IgD-negative memory B cell (primary cell): ENCODE measurements at regions not wholly inside any gene's neighbourhood (a gene's known extent, or its start where the extent isn't known, plus 50 kb on each side); places are given as distances from the start of the nearest gene placed in this dataset.

Experiments used
- H3K27ac Mint-ChIP-seq, 3 donors: one replicate each; pipeline ENCODE4 v1.8.0; 2020 to 2022; ENCODE audit warnings: mild to moderate bottlenecking in 3 of 3, mixed read lengths in 3 of 3, moderate library complexity in 1 of 3
- H3K27me3 Mint-ChIP-seq: one replicate; pipeline ENCODE4 v1.8.0; 2021; ENCODE audit warnings: mixed read lengths
- H3K36me3 Mint-ChIP-seq: one replicate; pipeline ENCODE4 v1.8.0; 2020; ENCODE audit warnings: mild to moderate bottlenecking, mixed read lengths
- H3K4me1 Mint-ChIP-seq, 3 donors: one replicate each; pipeline ENCODE4 v1.8.0; 2020 to 2022; ENCODE audit warnings: mixed read lengths in 3 of 3, mild to moderate bottlenecking in 1 of 3
- H3K4me3 Mint-ChIP-seq, 4 donors: one replicate each; pipeline ENCODE4 v1.8.0; 2020 to 2022; ENCODE audit warnings: mild to moderate bottlenecking in 4 of 4, mixed read lengths in 4 of 4, moderate library complexity in 3 of 4
- H3K9me3 Mint-ChIP-seq, 3 donors: one replicate each; pipeline ENCODE4 v1.8.0; 2020 to 2021; ENCODE audit warnings: mixed read lengths in 3 of 3, mild to moderate bottlenecking in 1 of 3

GRCh38 chr5:31047621-31048020 lies 145.9 kb upstream of the CDH6 start:
- no peaks in the 10 kb centered on the region for H3K36me3 Mint-ChIP-seq
- H3K4me1 Mint-ChIP-seq, result no peaks in the 10 kb centered on the region
- H3K9me3 Mint-ChIP-seq, result peaks cover 2 to 16% (median 5%) of the 10 kb centered on the region in 3 donors
- no peak overlapping the region for H3K27ac Mint-ChIP-seq
- H3K4me3 Mint-ChIP-seq, result no peak overlapping the region
- H3K27me3 Mint-ChIP-seq, result no peaks in the 10 kb centered on the region

GRCh38 chr5:31047007-31047406 lies 146.5 kb upstream of the CDH6 start:
- no peaks in the 10 kb centered on the region for H3K27me3 Mint-ChIP-seq
- H3K9me3 Mint-ChIP-seq, result peaks cover 2 to 22% (median 5%) of the 10 kb centered on the region in 3 donors
- no peak overlapping the region for H3K27ac Mint-ChIP-seq
- H3K4me3 Mint-ChIP-seq, result no peak overlapping the region
- no peaks in the 10 kb centered on the region for H3K36me3 Mint-ChIP-seq
- no peaks in the 10 kb centered on the region for H3K4me1 Mint-ChIP-seq

GRCh38 chr5:31036411-31036810 lies 157.1 kb upstream of the CDH6 start:
- Mint-ChIP-seq H3K27ac (no peak overlapping the region), H3K36me3 (no peaks in the 10 kb centered on the region), H3K4me3 (no peak overlapping the region), H3K9me3 (peaks cover 0 to 21% (median 11%) of the 10 kb centered on the region in 3 donors), H3K27me3 (no peaks in the 10 kb centered on the region), H3K4me1 (no peaks in the 10 kb centered on the region)

- H3K4me1 Mint-ChIP-seq, result no peaks in the 10 kb centered on the region
Observed at GRCh38 chr5:31033295-31033694, 160.2 kb upstream of the CDH6 start.

GRCh38 chr5:31029925-31030324 lies 163.6 kb upstream of the CDH6 start:
- H3K27me3 Mint-ChIP-seq, result no peaks in the 10 kb centered on the region

More at GRCh38 chr5:31033295-31033694, 160.2 kb upstream of the CDH6 start:
- Mint-ChIP-seq H3K9me3 (peaks cover 3 to 14% (median 5%) of the 10 kb centered on the region in 3 donors), H3K27ac (no peak overlapping the region), H3K27me3 (no peaks in the 10 kb centered on the region), H3K36me3 (no peaks in the 10 kb centered on the region), H3K4me3 (no peak overlapping the region)

GRCh38 chr5:31027721-31028120 lies 165.8 kb upstream of the CDH6 start:
- Mint-ChIP-seq H3K4me1 (no peaks in the 10 kb centered on the region), H3K9me3 (peaks cover 3 to 23% (median 4%) of the 10 kb centered on the region in 3 donors), H3K27me3 (no peaks in the 10 kb centered on the region), H3K36me3 (no peaks in the 10 kb centered on the region), H3K4me3 (no peak overlapping the region), H3K27ac (no peak overlapping the region)

More at GRCh38 chr5:31029925-31030324, 163.6 kb upstream of the CDH6 start:
- Mint-ChIP-seq H3K4me3 (no peak overlapping the region), H3K27ac (no peak overlapping the region), H3K4me1 (no peaks in the 10 kb centered on the region), H3K9me3 (peaks cover 2 to 22% (median 3%) of the 10 kb centered on the region in 3 donors), H3K36me3 (no peaks in the 10 kb centered on the region)

GRCh38 chr5:31023105-31023504 lies 170.4 kb upstream of the CDH6 start:
- no peaks in the 10 kb centered on the region for H3K36me3 Mint-ChIP-seq
- H3K4me3 Mint-ChIP-seq, result no peak overlapping the region
- no peak overlapping the region for H3K27ac Mint-ChIP-seq
- no peaks in the 10 kb centered on the region for H3K27me3 Mint-ChIP-seq
- H3K9me3 Mint-ChIP-seq, result peaks cover 2 to 16% (median 2%) of the 10 kb centered on the region in 3 donors
- H3K4me1 Mint-ChIP-seq, result no peaks in the 10 kb centered on the region

- Mint-ChIP-seq H3K9me3 (peaks cover 2 to 16% (median 2%) of the 10 kb centered on the region in 3 donors), H3K27ac (no peak overlapping the region), H3K4me1 (no peaks in the 10 kb centered on the region), H3K4me3 (no peak overlapping the region), H3K27me3 (no peaks in the 10 kb centered on the region), H3K36me3 (no peaks in the 10 kb centered on the region)
Observed at GRCh38 chr5:31021181-31021624, 172.3 kb upstream of the CDH6 start.

GRCh38 chr5:31008231-31008630 lies 185.3 kb upstream of the CDH6 start:
- Mint-ChIP-seq H3K9me3 (peaks cover 1 to 32% (median 7%) of the 10 kb centered on the region in 3 donors), H3K27ac (no peak overlapping the region), H3K36me3 (no peaks in the 10 kb centered on the region), H3K4me1 (no peaks in the 10 kb centered on the region), H3K4me3 (no peak overlapping the region), H3K27me3 (no peaks in the 10 kb centered on the region)

GRCh38 chr5:31007672-31008071 lies 185.8 kb upstream of the CDH6 start:
- Mint-ChIP-seq H3K27me3 (no peaks in the 10 kb centered on the region), H3K9me3 (peaks cover 1 to 28% (median 7%) of the 10 kb centered on the region in 3 donors), H3K27ac (no peak overlapping the region), H3K36me3 (no peaks in the 10 kb centered on the region), H3K4me3 (no peak overlapping the region), H3K4me1 (no peaks in the 10 kb centered on the region)

- Mint-ChIP-seq H3K4me1 (no peaks in the 10 kb centered on the region), H3K27ac (no peak overlapping the region), H3K4me3 (no peak overlapping the region), H3K27me3 (no peaks in the 10 kb centered on the region), H3K36me3 (no peaks in the 10 kb centered on the region), H3K9me3 (peaks cover 4 to 28% (median 4%) of the 10 kb centered on the region in 3 donors)
Observed at GRCh38 chr5:31000287-31000686, 193.2 kb upstream of the CDH6 start.

GRCh38 chr5:30997681-30998080 lies 195.8 kb upstream of the CDH6 start:
- Mint-ChIP-seq H3K36me3 (no peaks in the 10 kb centered on the region), H3K27ac (no peak overlapping the region), H3K27me3 (no peaks in the 10 kb centered on the region), H3K4me1 (no peaks in the 10 kb centered on the region), H3K9me3 (peaks cover 4 to 8% (median 5%) of the 10 kb centered on the region in 3 donors), H3K4me3 (no peak overlapping the region)

- no peaks in the 10 kb centered on the region for H3K36me3 Mint-ChIP-seq
- H3K9me3 Mint-ChIP-seq, result peaks cover 0 to 4% (median 3%) of the 10 kb centered on the region in 3 donors
- H3K27ac Mint-ChIP-seq, result no peak overlapping the region
- no peak overlapping the region for H3K4me3 Mint-ChIP-seq
- H3K27me3 Mint-ChIP-seq, result no peaks in the 10 kb centered on the region
- H3K4me1 Mint-ChIP-seq, result no peaks in the 10 kb centered on the region
Observed at GRCh38 chr5:30994902-30995301, 198.6 kb upstream of the CDH6 start.

- Mint-ChIP-seq H3K36me3 (no peaks in the 10 kb centered on the region), H3K27ac (no peak overlapping the region), H3K4me3 (no peak overlapping the region), H3K9me3 (peaks cover 0 to 3% (median 0%) of the 10 kb centered on the region in 3 donors), H3K4me1 (no peaks in the 10 kb centered on the region), H3K27me3 (no peaks in the 10 kb centered on the region)
Observed at GRCh38 chr5:30994176-30994575, 199.3 kb upstream of the CDH6 start.

- peaks cover 0 to 4% (median 3%) of the 10 kb centered on the region in 3 donors for H3K9me3 Mint-ChIP-seq
- no peaks in the 10 kb centered on the region for H3K27me3 Mint-ChIP-seq
- no peaks in the 10 kb centered on the region for H3K4me1 Mint-ChIP-seq
- no peak overlapping the region for H3K4me3 Mint-ChIP-seq
- no peak overlapping the region for H3K27ac Mint-ChIP-seq
- H3K36me3 Mint-ChIP-seq, result no peaks in the 10 kb centered on the region
Observed at GRCh38 chr5:30991462-30991861, 202.0 kb upstream of the CDH6 start.

GRCh38 chr5:30981576-30981975 lies 211.9 kb upstream of the CDH6 start:
- H3K9me3 Mint-ChIP-seq, result peaks cover 2 to 7% (median 7%) of the 10 kb centered on the region in 3 donors
- H3K27ac Mint-ChIP-seq, result no peak overlapping the region
- no peaks in the 10 kb centered on the region for H3K4me1 Mint-ChIP-seq
- no peaks in the 10 kb centered on the region for H3K27me3 Mint-ChIP-seq
- no peak overlapping the region for H3K4me3 Mint-ChIP-seq
- no peaks in the 10 kb centered on the region for H3K36me3 Mint-ChIP-seq
